Right lobe of liver (tissue), 6 donors: ENCODE measurements at regions not wholly inside any gene's neighbourhood (a gene's known extent, or its start where the extent isn't known, plus 50 kb on each side); places are given as distances from the start of the nearest gene placed in this dataset.

Experiments
- ATAC-seq, 4 donors: fragments of 200-7000 bp; cut with Tn5 transposase; one replicate each; pipeline ENCODE4 v1.9.1; 2020; ENCODE audit warnings: mild to moderate bottlenecking in 4 of 4, moderate library complexity in 4 of 4
- DNase-seq, 3 donors: peaks; one replicate each; pipeline ENCODE4 v3.0.0-alpha.2; 2020
- H3K27ac ChIP-seq, 3 donors: fragments of 200-600 bp; one replicate each; pipeline ENCODE4 v1.8.0; 2022
- H3K27me3 ChIP-seq, 2 donors: fragments of 200-600 bp; one replicate each; pipeline ENCODE4 v1.8.0; 2022
- H3K36me3 ChIP-seq, 4 donors: fragments of 200-600 bp; sonication (generic) in 1 of 4; one replicate each; pipeline versions ENCODE4 v1.5.1 to v1.8.0; 2017 to 2022; ENCODE audit warnings: control low read depth in 1 of 4
- H3K4me1 ChIP-seq, 4 donors: fragments of 200-600 bp; sonication (generic) in 1 of 4; one replicate each; pipeline versions ENCODE4 v1.5.1 to v1.8.0; 2017 to 2022; ENCODE audit warnings: control low read depth in 1 of 4
- H3K4me3 ChIP-seq, 3 donors: fragments of 200-600 bp; one replicate each; pipeline ENCODE4 v1.8.0; 2022
- H3K9me3 ChIP-seq, 4 donors: fragments of 200-600 bp; sonication (generic) in 1 of 4; one replicate each; pipeline versions ENCODE4 v1.5.1 to v1.8.0; 2017 to 2022; ENCODE audit warnings: control low read depth in 1 of 4
- POLR2A ChIP-seq: fragments of 450-650 bp; IDR thresholded peaks from one replicate; pipeline ENCODE4 v1.6.1; 2017; ENCODE audit warnings: antibody characterized with exemption, mild to moderate bottlenecking
- WGBS: methylation state at CpG from one replicate; pipeline ENCODE4 v1.1.6; 2018; ENCODE audit warnings: low coverage, low lambda C conversion rate; ENCODE audit not compliant: insufficient coverage; ENCODE audit errors: missing lambda C conversion rate; 5-methylcytosine and 5-hydroxymethylcytosine counted together
- intact Hi-C, 2 donors: fragments of 100-400 bp; cut with DNase I; formaldehyde crosslinking; loops; one replicate each; pipeline versions ENCODE4 v1.11.2 to v1.14.1; 2022
- TF ChIP-seq, protein P1 (sequence below), 4 donors: fragments of 200-600 bp in 3 of 4; fragments of 450-650 bp in 1 of 4; IDR thresholded peaks; one replicate each; pipeline versions ENCODE4 v1.5.1 to v1.8.0; 2016 to 2022; ENCODE audit warnings: antibody characterized with exemption in 4 of 4, mild to moderate bottlenecking in 2 of 4
- donor health status: DM: no; HTN: yes; CAD: no.
- donor health status: DM: no; HTN: no; CAD: no.
- donor health status: DM: no; HTN: no; CAD: no.
- donor health status: DM: no; HTN: yes; CAD: no.
- donor health status: DM: no; HTN: yes; CAD: no.

DNA sequence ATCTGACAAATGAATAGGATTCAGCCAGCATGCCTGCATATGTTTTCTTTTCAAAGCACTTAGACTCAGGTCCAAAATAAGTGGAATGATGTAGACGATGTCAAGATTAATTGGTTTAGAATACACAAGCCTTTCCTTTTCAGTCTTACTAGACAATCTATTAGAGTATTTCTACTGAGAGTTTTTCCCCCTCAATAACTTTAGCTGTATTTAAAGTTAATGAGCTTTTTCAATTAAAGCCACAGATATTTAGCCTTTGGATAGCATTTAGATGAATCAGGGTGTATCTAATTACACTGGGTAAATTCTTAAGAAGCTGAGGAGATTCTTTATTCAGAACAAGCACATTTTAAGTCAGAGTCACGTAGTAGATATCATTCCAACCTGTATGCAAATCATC, 198.7 kb upstream of the MPDZ start:
- H3K27me3 ChIP-seq, result no peaks in the 10 kb centered on the region
- TF ChIP-seq, protein P1, sequence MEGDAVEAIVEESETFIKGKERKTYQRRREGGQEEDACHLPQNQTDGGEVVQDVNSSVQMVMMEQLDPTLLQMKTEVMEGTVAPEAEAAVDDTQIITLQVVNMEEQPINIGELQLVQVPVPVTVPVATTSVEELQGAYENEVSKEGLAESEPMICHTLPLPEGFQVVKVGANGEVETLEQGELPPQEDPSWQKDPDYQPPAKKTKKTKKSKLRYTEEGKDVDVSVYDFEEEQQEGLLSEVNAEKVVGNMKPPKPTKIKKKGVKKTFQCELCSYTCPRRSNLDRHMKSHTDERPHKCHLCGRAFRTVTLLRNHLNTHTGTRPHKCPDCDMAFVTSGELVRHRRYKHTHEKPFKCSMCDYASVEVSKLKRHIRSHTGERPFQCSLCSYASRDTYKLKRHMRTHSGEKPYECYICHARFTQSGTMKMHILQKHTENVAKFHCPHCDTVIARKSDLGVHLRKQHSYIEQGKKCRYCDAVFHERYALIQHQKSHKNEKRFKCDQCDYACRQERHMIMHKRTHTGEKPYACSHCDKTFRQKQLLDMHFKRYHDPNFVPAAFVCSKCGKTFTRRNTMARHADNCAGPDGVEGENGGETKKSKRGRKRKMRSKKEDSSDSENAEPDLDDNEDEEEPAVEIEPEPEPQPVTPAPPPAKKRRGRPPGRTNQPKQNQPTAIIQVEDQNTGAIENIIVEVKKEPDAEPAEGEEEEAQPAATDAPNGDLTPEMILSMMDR (IDR thresholded peaks at IDR 0.05), result no peak
- TF ChIP-seq POLR2A, result no peak
- 50% methylated on average over 2 of the region's 2 CpGs for WGBS
- no peak overlapping the region for H3K27ac ChIP-seq
- H3K4me3 ChIP-seq, result no peak overlapping the region
- no peak for DNase-seq
- H3K9me3 ChIP-seq, result peaks cover 0 to 2% (median 0%) of the 10 kb centered on the region in 4 donors
- no peak for ATAC-seq
- intact Hi-C loops, result no loop called here
- no peaks in the 10 kb centered on the region for H3K4me1 ChIP-seq
- H3K36me3 ChIP-seq, result no peaks in the 10 kb centered on the region

DNA sequence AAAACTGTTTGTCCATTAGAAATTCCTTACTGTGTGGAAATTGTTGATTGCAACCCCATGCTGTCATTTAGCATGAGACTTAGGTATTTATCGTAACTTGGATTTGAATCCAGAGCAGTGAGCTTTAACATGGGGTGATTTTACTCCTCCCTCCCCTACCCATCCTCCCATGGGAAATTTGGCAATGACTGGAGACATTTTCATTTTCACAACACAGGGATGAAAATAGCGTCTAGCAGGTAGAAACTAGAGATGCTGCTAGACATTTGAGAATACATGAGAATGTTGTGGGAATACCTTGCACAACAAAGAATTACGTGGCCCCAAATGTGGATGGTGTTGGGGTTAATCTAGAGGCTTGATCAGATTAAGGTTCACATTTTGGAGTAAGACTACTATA, 191.3 kb upstream of the MPDZ start:
- no peak for ATAC-seq
- Histone ChIP-seq H3K27ac (no peak overlapping the region), H3K27me3 (no peaks in the 10 kb centered on the region), H3K4me3 (no peak overlapping the region), H3K36me3 (no peaks in the 10 kb centered on the region), H3K9me3 (peaks cover 0 to 2% (median 0%) of the 10 kb centered on the region in 4 donors), H3K4me1 (no peaks in the 10 kb centered on the region)
- TF ChIP-seq POLR2A, result no peak
- TF ChIP-seq, protein P1 (IDR thresholded peaks at IDR 0.05), result no peak
- WGBS, result 55% methylated on average over 3 of the region's 3 CpGs
- no peak for DNase-seq
- intact Hi-C loops, result no loop called here

DNA sequence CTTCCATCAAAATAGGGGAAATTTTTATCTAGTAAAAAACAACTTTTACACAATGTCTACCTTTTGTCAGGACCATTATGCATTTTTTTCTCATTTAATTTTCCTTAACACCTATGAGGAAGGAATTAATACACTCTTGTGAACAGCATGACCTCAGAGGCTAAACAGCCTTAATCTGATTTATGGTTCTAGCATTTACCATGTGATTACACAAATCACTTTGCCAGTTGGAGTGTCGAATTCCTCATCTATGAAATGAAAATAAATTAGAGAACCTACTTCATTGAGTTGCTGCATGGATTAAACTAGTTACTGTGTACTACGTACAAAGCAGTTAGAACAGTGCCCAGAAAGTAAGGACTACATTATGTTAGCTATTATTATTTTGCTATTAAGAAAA, 187.7 kb upstream of the MPDZ start:
- Histone ChIP-seq H3K4me1 (no peaks in the 10 kb centered on the region), H3K27me3 (no peaks in the 10 kb centered on the region), H3K9me3 (no peaks in the 10 kb centered on the region), H3K4me3 (no peak overlapping the region), H3K27ac (no peak overlapping the region), H3K36me3 (no peaks in the 10 kb centered on the region)
- no peak for TF ChIP-seq POLR2A
- TF ChIP-seq, protein P1 (IDR thresholded peaks at IDR 0.05), result no peak
- intact Hi-C loops, result no loop called here
- WGBS, result 31% methylated on average over 2 of the region's 2 CpGs
- ATAC-seq, result no peak
- no peak for DNase-seq

DNA sequence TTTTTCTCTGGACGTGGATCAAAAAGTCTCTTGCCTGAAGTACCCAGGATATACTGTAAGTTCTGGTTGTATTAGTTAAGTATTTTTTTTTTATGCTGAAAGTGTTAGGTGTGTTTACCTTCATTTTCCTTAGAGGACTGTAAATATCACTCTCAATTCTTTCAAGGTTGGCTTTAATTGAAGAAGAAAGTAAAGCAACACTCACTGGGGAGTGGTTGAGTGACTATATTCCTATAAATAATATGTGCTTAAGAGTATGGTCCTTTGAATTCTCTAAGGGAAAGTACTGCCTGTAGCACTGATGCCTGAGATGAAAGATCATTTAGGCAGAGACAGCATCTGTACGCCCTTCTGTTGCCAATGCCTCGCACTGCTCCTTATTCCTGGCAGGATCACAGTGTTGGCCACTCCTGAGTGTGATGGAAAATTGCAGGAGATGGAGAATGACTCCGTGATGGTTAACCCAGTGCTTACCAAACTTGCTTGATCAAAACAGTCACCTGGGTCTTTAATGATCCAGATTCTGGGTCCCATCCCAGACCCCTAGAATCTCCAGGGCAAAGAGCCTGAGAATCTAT, 182.0 kb upstream of the MPDZ start:
- 69% methylated on average over 4 of the region's 4 CpGs for WGBS
- H3K27ac ChIP-seq, result no peak overlapping the region
- TF ChIP-seq POLR2A, result no peak
- TF ChIP-seq, protein P1 (IDR thresholded peaks at IDR 0.05), result no peak
- H3K27me3 ChIP-seq, result no peaks in the 10 kb centered on the region
- no peaks in the 10 kb centered on the region for H3K4me1 ChIP-seq
- no peak for DNase-seq
- intact Hi-C loops, result no loop called here
- ATAC-seq, result no peak
- H3K9me3 ChIP-seq, result no peaks in the 10 kb centered on the region
- H3K4me3 ChIP-seq, result no peak overlapping the region
- no peaks in the 10 kb centered on the region for H3K36me3 ChIP-seq

DNA sequence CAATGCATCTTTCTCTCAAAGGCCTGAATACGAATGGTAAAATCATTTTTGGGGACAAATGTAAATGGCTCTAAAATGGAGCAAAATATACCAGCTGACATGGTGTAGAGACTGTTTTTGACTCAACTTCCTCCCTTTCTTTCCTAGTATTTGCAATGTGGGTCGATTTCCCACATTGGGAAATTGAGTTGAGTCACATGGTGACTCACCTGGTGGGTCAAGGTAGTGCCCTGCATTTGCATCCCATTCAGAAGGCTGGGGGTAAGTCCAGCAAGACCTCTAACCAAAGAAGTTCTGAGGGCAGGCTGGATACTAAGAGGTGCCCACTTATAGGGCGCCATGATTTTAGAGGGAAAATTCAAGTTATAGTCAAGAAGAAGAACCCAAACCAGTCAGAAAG, 179.6 kb upstream of the MPDZ start:
- intact Hi-C loops, result no loop called here

More for the DNA sequence above, 179.6 kb upstream of the MPDZ start:
- Histone ChIP-seq H3K27me3 (no peaks in the 10 kb centered on the region), H3K36me3 (no peaks in the 10 kb centered on the region), H3K9me3 (no peaks in the 10 kb centered on the region), H3K4me1 (no peaks in the 10 kb centered on the region), H3K27ac (no peak overlapping the region), H3K4me3 (no peak overlapping the region)
- TF ChIP-seq, protein P1 (IDR thresholded peaks at IDR 0.05), result no peak
- TF ChIP-seq POLR2A, result no peak
- no peak for ATAC-seq
- DNase-seq, result no peak
- 32% methylated on average over 3 of the region's 3 CpGs for WGBS
